K562 (cell line): ENCODE measurements at regions not wholly inside any gene's neighbourhood (a gene's known extent, or its start where the extent isn't known, plus 50 kb on each side); places are given as distances from the start of the nearest gene placed in this dataset.

ENCODE experiments used
- ATAC-seq: fragments of 200-7000 bp; cut with Tn5 transposase; 3 replicates; pipeline ENCODE4 v1.9.1; 2020; ENCODE audit warnings: moderate library complexity
- BruUV-seq: library from RNA; stranded (reverse); fragments of 400-500 nt; replicated peaks from 2 replicates; lab custom pipeline; 2021; lab: Mats Ljungman, UMichigan
- CTCF ChIA-PET: fragments of 300-600 bp; formaldehyde crosslinking; extraction: SDS; loops from one replicate; lab custom pipeline; 2021; ENCODE audit warnings: low intra/inter-chr PET ratio; lab: Yijun Ruan, JAX
- POLR2A ChIA-PET: fragments of 300-600, 350-650 bp; sonication (Branson Sonifier 250); formaldehyde crosslinking; extraction: SDS; loops from one replicate; lab custom pipeline; 2021; ENCODE audit warnings: antibody characterized with exemption, inconsistent platforms; lab: Yijun Ruan, JAX
- DNase-seq, 4 experiments: peaks; one replicate each; pipeline versions ENCODE4 v3.0.0 to v3.0.0-alpha.2; 2011 to 2018; ENCODE audit warnings: low spot score in 3 of 4, mixed read lengths in 3 of 4; ENCODE audit errors: extremely low read depth in 1 of 4
- FAIRE-seq: peaks from 2 replicates; lab custom pipeline; 2011; peaks lifted over from hg19 to GRCh38; lab: Jason Lieb, UNC
- H2AFZ ChIP-seq: 2 replicates; pipeline ENCODE4 v1.6.0; 2011; ENCODE audit warnings: low read depth, low read length, control low read depth, inconsistent platforms
- H3K27ac ChIP-seq: fragments of 200-600 bp; 3 replicates; pipeline ENCODE4 v1.8.0; 2011; ENCODE audit warnings: low read depth, mild to moderate bottlenecking, control low read depth, inconsistent platforms, low read length, moderate library complexity, mixed read lengths; ENCODE audit errors: extremely low read depth
- H3K27me3 ChIP-seq, 2 experiments: fragments of 300-600 bp in 1 of 2; 2 replicates in 1 of 2; 3 replicates in 1 of 2; pipeline versions ENCODE4 v1.6.0 to v1.8.0; 2011; ENCODE audit warnings: inconsistent platforms in 2 of 2, low read length in 2 of 2, mild to moderate bottlenecking in 1 of 2, mixed read lengths in 1 of 2, moderate library complexity in 1 of 2; ENCODE audit not compliant: control insufficient read depth in 2 of 2, insufficient read depth in 2 of 2
- H3K36me3 ChIP-seq: fragments of 300-600 bp; 3 replicates; pipeline ENCODE4 v1.8.0; 2011; ENCODE audit warnings: mild to moderate bottlenecking, low read length, inconsistent platforms; ENCODE audit not compliant: control insufficient read depth, insufficient read depth
- H3K4me1 ChIP-seq, 2 experiments: fragments of 200-600 bp in 1 of 2; replicated peaks in 1 of 2; 2 replicates in 1 of 2; 3 replicates in 1 of 2; pipeline versions ENCODE4 v1.5.1 to v1.8.0; 2011; ENCODE audit warnings: inconsistent platforms in 2 of 2, low read length in 2 of 2, mild to moderate bottlenecking in 1 of 2, mixed read lengths in 1 of 2, moderate library complexity in 1 of 2; ENCODE audit not compliant: control insufficient read depth in 2 of 2, insufficient read depth in 2 of 2
- H3K4me2 ChIP-seq: 2 replicates; pipeline ENCODE4 v1.6.1; 2011; ENCODE audit warnings: low read length, control low read depth, inconsistent platforms, mixed read lengths; ENCODE audit not compliant: insufficient read depth
- H3K4me3 ChIP-seq: fragments of 200-600 bp; sonication (generic), shearing (Covaris generic); 2 replicates; pipeline ENCODE4 v1.5.1; 2016; ENCODE audit warnings: control low read depth, inconsistent platforms
- H3K79me2 ChIP-seq: fragments of 200-600 bp; 3 replicates; pipeline ENCODE4 v1.8.0; 2011; ENCODE audit warnings: low read length, inconsistent platforms; ENCODE audit not compliant: control insufficient read depth, insufficient read depth
- H3K9ac ChIP-seq, 2 experiments: 2 replicates each; pipeline versions ENCODE4 v1.6.0 to v1.6.1; 2011; ENCODE audit warnings: low read depth in 2 of 2, low read length in 2 of 2, control low read depth in 1 of 2, inconsistent platforms in 1 of 2, mild to moderate bottlenecking in 1 of 2, mixed read lengths in 1 of 2; ENCODE audit not compliant: insufficient read depth in 1 of 2
- H3K9me1 ChIP-seq: one replicate; pipeline ENCODE4 v1.6.0; 2011; ENCODE audit warnings: inconsistent platforms, mild to moderate bottlenecking, low read length, moderate library complexity; ENCODE audit not compliant: control insufficient read depth, insufficient read depth
- H3K9me3 ChIP-seq: replicated peaks from 2 replicates; pipeline ENCODE4 v1.5.1; 2011; ENCODE audit warnings: low read depth, low read length, inconsistent platforms; ENCODE audit not compliant: control insufficient read depth, insufficient read depth
- H4K20me1 ChIP-seq: replicated peaks from 2 replicates; pipeline ENCODE4 v1.6.1; 2011; ENCODE audit warnings: low read length, inconsistent platforms, mixed read lengths; ENCODE audit not compliant: control insufficient read depth, insufficient read depth
- POLR2G ChIP-seq: fragments of 200-400 bp; formaldehyde crosslinking; IDR thresholded peaks from 2 replicates; pipeline ENCODE4 v1.6.1; 2017; ENCODE audit warnings: low read depth, mild to moderate bottlenecking, antibody characterized with exemption, low read length, moderate library complexity
- TFE3 ChIP-seq: fragments of 450-650 bp; formaldehyde crosslinking; IDR thresholded peaks from 2 replicates; pipeline ENCODE4 v1.4.0; 2020; ENCODE audit warnings: mild to moderate bottlenecking, mixed read lengths
- WGBS: fragments of 100-300 bp; shearing (Covaris generic); methylation state at CpG from one replicate; pipeline ENCODE4 v1.1.6; 2016; ENCODE audit warnings: low coverage, mixed read lengths; ENCODE audit not compliant: insufficient coverage; ENCODE audit errors: missing lambda C conversion rate; 5-methylcytosine and 5-hydroxymethylcytosine counted together
- in situ Hi-C: fragments of 300-500 bp; cut with MboI; formaldehyde crosslinking; loops from 4 replicates; pipeline ENCODE4 v1.15.0; 2018; ENCODE audit warnings: inconsistent platforms, mixed read lengths
- intact Hi-C: fragments of 100-400 bp; cut with micrococcal nuclease; formaldehyde crosslinking; loops from 2 replicates; pipeline ENCODE4 v1.14.2; 2022

- 6% methylated on average over 4 of the region's 4 CpGs for WGBS
Observed at GRCh38 chr7:17679458-17679857, 260.8 kb downstream of the SNX13 start.

More at GRCh38 chr7:17679458-17679857, 260.8 kb downstream of the SNX13 start:
- H3K4me3 ChIP-seq: no peak overlapping the region
- in situ Hi-C loops (loop anchor here (25.0 kb wide), 1 partner anchor 2008 kb away; no protein-coding TSS in a partner anchor), intact Hi-C loops (loop anchor here (10.0 kb wide), 1 partner anchor 695 kb away; no protein-coding TSS in a partner anchor)
- H2AFZ ChIP-seq: no peak overlapping the region
- no TSS peak for BruUV-seq
- H3K36me3 ChIP-seq: no peaks in the 10 kb centered on the region
- ChIA-PET POLR2A (no interaction called here), CTCF (interaction anchor here (0.6 kb wide), 1 partner anchor 10 kb away, joined by 3 read pairs; no protein-coding TSS in a partner anchor)
- no peak overlapping the region for H3K9ac ChIP-seq
- no peaks in the 10 kb centered on the region for H3K27me3 ChIP-seq
- H3K4me1 ChIP-seq: no peaks in the 10 kb centered on the region
- TF ChIP-seq TFE3 (CRISPR knock-in tag): 0 out of 2 replicates have a peak, but pooled peaks have one; percentile 1
- no peak for TF ChIP-seq POLR2G
- no peak overlapping the region for H3K4me2 ChIP-seq
- no peak overlapping the region for H3K27ac ChIP-seq
- DNase-seq (no peak), ATAC-seq (no peak), FAIRE-seq (no peak)
- H4K20me1 ChIP-seq: no peaks in the 10 kb centered on the region
- no peaks in the 10 kb centered on the region for H3K79me2 ChIP-seq
- H3K9me3 ChIP-seq: no peaks in the 10 kb centered on the region
- H3K9me1 ChIP-seq: no peaks in the 10 kb centered on the region
